ENCODE measurements at regions not wholly inside any gene's neighbourhood (a gene's known extent, or its start where the extent isn't known, plus 50 kb on each side); places are given as distances from the start of the nearest gene placed in this dataset.
A peak's percentile ranks its signal among the peaks of the same experiment; 100 is the strongest.
"Not testable (repeated sequence)": the region's sequence is repeated elsewhere in the genome, so short reads cannot be mapped to it uniquely, and the experiment has no call there.

GRCh38 chr5:84438456-84438855 is 53.8 kb upstream of the EDIL3 start:
- ATAC-seq (ENCODE audit: low read depth), result no peak
- Histone ChIP-seq H3K4me1 (ENCODE audit: insufficient read depth, poor library complexity, severe bottlenecking) (peaks cover 15% of the 10 kb centered on the region), H3K36me3 (ENCODE audit: low read depth) (no peaks in the 10 kb centered on the region), H3K9me3 (ENCODE audit: severe bottlenecking) (peaks cover 4% of the 10 kb centered on the region), H3K27ac (ENCODE audit: poor library complexity, severe bottlenecking) (no peak overlapping the region), H3K4me3 (ENCODE audit: severe bottlenecking) (no peak overlapping the region), H3K27me3 (ENCODE audit: insufficient read depth, poor library complexity, severe bottlenecking) (no peaks in the 10 kb centered on the region)
- TF ChIP-seq CTCF (IDR thresholded peaks at IDR 0.05; ENCODE audit: poor library complexity, severe bottlenecking), result no peak
- no peak for DNase-seq (ENCODE audit: low spot score)

- TF ChIP-seq CTCF (IDR thresholded peaks at IDR 0.05; ENCODE audit: poor library complexity, severe bottlenecking), result no peak
- peaks cover 4% of the 10 kb centered on the region for H3K9me3 ChIP-seq (ENCODE audit: severe bottlenecking)
- peaks cover 15% of the 10 kb centered on the region for H3K4me1 ChIP-seq (ENCODE audit: insufficient read depth, poor library complexity, severe bottlenecking)
- no peak overlapping the region for H3K27ac ChIP-seq (ENCODE audit: poor library complexity, severe bottlenecking)
- H3K36me3 ChIP-seq (ENCODE audit: low read depth), result no peaks in the 10 kb centered on the region
- ATAC-seq (ENCODE audit: low read depth), result peak; percentile 96
- DNase-seq (ENCODE audit: low spot score), result no peak
- no peak overlapping the region for H3K4me3 ChIP-seq (ENCODE audit: severe bottlenecking)
- no peaks in the 10 kb centered on the region for H3K27me3 ChIP-seq (ENCODE audit: insufficient read depth, poor library complexity, severe bottlenecking)
Observed at GRCh38 chr5:84437673-84438315, 53.1 kb upstream of the EDIL3 start.

GRCh38 chr5:84436866-84437265 is 52.2 kb upstream of the EDIL3 start:
- peak; percentile 41; the same call in 1 of the 3 replicates for ATAC-seq (ENCODE audit: low read depth)
- Histone ChIP-seq H3K27me3 (ENCODE audit: insufficient read depth, poor library complexity, severe bottlenecking) (no peaks in the 10 kb centered on the region), H3K27ac (ENCODE audit: poor library complexity, severe bottlenecking) (no peak overlapping the region), H3K4me1 (ENCODE audit: insufficient read depth, poor library complexity, severe bottlenecking) (peaks cover 15% of the 10 kb centered on the region), H3K36me3 (ENCODE audit: low read depth) (no peaks in the 10 kb centered on the region), H3K9me3 (ENCODE audit: severe bottlenecking) (peaks cover 4% of the 10 kb centered on the region), H3K4me3 (ENCODE audit: severe bottlenecking) (no peak overlapping the region)
- DNase-seq (ENCODE audit: low spot score), result no peak
- no peak for TF ChIP-seq CTCF (IDR thresholded peaks at IDR 0.05; ENCODE audit: poor library complexity, severe bottlenecking)

GRCh38 chr5:84435861-84436346 is 51.2 kb upstream of the EDIL3 start:
- not testable (repeated sequence) for ATAC-seq (ENCODE audit: low read depth); DNase-seq (ENCODE audit: low spot score)

More at GRCh38 chr5:84435861-84436346, 51.2 kb upstream of the EDIL3 start:
- H3K4me3 ChIP-seq (ENCODE audit: severe bottlenecking); H3K36me3 ChIP-seq (ENCODE audit: low read depth); H3K27me3 ChIP-seq (ENCODE audit: insufficient read depth, poor library complexity, severe bottlenecking); H3K9me3 ChIP-seq (ENCODE audit: severe bottlenecking); H3K27ac ChIP-seq (ENCODE audit: poor library complexity, severe bottlenecking): not testable (repeated sequence)
- peaks cover 15% of the 10 kb centered on the region for H3K4me1 ChIP-seq (ENCODE audit: insufficient read depth, poor library complexity, severe bottlenecking)
